GM12874 (cell line): ENCODE measurements at regions not wholly inside any gene's neighbourhood (a gene's known extent, or its start where the extent isn't known, plus 50 kb on each side); places are given as distances from the start of the nearest gene placed in this dataset.

ENCODE experiments used
- CTCF ChIP-seq: IDR thresholded peaks from 2 replicates; pipeline ENCODE4 v1.5.1; 2011; ENCODE audit warnings: low read depth, mild to moderate bottlenecking, control low read depth, low read length, moderate library complexity; ENCODE audit not compliant: insufficient read depth

GRCh38 chr18:59764281-59764680 lies 67.1 kb upstream of the CCBE1 start:
- no peak for TF ChIP-seq CTCF

GRCh38 chr18:59763541-59764136 lies 66.4 kb upstream of the CCBE1 start:
- no peak for TF ChIP-seq CTCF

GRCh38 chr18:59760619-59761600 lies 63.7 kb upstream of the CCBE1 start:
- no peak for TF ChIP-seq CTCF

- no peak for TF ChIP-seq CTCF
Observed at GRCh38 chr18:59760212-59760611, 63.0 kb upstream of the CCBE1 start.

GRCh38 chr18:59758837-59759236 lies 61.6 kb upstream of the CCBE1 start:
- TF ChIP-seq CTCF = no peak

GRCh38 chr18:59758106-59758505 lies 60.9 kb upstream of the CCBE1 start:
- no peak for TF ChIP-seq CTCF

- no peak for TF ChIP-seq CTCF
Observed at GRCh38 chr18:59752666-59753065, 55.4 kb upstream of the CCBE1 start.
